Umbilical cord (tissue), 1 donor: ENCODE measurements at regions not wholly inside any gene's neighbourhood (a gene's known extent, or its start where the extent isn't known, plus 50 kb on each side); places are given as distances from the start of the nearest gene placed in this dataset.

ENCODE experiments used
- DNase-seq: peaks from one replicate; pipeline ENCODE4 v3.0.0-alpha.2; 2015; ENCODE audit warnings: low spot score

DNA sequence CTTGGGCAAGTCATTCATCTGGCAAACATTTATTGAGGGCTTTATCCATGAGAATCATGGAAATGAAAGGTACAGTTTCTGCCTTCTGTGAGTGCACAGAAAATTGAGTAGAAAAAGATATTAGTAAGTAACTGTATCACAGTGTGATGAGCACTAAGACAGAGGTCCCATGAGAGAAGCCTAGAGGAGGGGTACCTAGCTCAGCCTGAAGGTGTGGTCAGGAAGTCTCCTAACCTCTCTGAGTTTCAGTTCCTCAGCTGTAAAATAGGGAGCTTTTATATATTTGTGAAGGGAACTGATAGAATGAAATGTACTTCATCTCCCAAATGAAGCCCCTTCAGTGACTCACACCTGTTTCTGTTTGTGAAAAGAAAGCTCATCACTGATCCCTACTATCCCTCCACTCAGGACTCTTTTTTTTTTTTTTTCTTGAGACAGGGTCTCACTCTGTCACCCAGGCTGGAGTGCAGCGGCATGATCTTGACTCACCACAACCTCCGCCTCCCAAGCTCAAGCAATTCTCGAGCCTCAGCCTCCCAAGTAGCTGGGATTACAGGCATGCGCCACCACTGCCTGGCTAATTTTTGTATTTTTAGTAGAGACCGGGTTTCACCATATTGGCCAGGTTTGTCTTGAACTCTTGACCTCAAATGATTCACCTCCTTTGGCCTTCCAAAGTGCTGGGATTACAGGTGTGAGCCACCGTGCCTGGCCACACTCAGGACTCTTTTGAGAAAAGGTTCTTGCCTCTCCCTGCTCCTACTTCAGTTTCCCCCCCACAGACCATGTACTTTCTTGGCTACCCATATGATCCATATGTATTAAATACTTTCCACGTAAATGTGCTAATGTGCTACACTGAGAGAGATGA, 93.7 kb upstream of the FUT8 start:
- no peak for DNase-seq

- no peak for DNase-seq
These were observed 91.7 kb upstream of the FUT8 start for GRCh38 chr14:65320661-65321308.

- no peak for DNase-seq
These were observed 91.1 kb upstream of the FUT8 start for GRCh38 chr14:65321370-65321875.

GRCh38 chr14:65329481-65329880, 83.0 kb upstream of the FUT8 start:
- no peak for DNase-seq

DNA sequence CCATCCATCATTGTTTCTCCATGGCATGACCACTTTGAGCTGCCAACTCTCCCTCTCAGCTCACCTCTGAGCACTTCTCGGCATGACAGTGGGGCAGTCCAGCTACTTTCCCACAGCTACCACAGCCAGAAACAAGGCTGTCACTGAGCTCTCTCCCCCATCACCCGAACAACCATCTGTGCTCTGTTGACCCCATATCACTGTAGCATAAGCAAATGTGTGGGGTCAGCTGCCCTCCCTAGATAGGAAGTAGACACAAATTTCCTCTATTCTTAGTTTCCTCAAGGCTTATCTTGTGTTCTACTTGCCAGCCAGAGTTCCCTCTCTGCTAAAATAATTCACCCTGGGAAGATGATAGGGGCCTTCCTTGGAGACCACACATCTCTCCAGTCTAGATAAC, 82.6 kb upstream of the FUT8 start:
- DNase-seq, result no peak

DNA sequence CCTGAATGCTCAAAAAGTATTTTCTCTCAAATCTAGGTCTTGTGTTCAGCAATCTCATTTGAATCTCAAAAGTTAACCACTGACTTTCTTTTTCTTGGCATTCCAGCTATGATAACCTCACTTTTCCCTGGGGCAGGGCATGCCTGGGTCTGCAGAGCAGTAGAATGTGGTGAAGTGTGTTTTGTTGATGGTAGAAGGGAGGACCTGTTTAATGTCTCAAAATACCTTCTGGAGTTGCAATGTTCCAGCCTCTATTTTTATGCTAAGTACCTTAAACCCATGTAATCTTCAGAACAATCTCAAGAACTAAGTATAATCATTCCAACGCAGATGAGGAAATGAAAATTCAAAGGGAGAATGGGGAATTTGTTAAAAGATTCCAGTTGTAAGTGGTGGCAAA, 82.1 kb upstream of the FUT8 start:
- DNase-seq, result peak; percentile 77

GRCh38 chr14:65331652-65332051, 80.9 kb upstream of the FUT8 start:
- DNase-seq, result no peak

DNA sequence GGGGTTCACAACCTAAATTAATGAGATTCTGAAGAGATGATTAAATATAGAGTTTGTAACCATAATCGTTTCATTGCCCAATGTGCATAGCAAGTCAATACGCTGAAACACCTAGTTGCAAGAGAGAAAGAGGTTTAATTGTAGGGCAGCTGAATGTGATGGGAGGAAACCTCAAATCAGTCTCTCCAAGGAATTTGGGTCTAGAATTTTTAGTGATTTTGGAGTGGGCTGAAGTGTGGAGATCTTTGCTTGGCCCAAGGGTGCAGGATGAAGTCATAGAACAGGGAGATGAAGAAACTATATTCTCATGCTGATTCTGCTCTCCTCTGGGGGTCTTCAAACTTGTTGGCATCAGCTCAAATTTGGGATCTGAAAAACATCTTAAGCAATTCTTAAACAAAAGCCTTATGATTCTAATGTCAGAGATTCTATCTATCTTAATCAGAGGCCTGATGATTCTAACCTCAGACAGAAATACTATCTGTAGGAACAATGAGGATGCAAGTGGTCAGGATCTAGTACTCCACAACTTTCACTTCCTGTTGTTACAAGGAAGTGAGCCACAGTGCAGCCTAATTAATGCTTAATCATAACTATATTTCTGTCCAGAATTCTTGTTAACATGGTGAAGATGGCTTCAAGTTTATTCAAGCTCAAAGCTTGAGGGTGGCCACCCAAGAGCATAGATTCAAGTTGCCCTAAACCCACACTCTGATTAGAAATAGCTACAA, 80.2 kb upstream of the FUT8 start:
- no peak for DNase-seq

- DNase-seq, result peak; percentile 71
These were observed 78.4 kb upstream of the FUT8 start for GRCh38 chr14:65333943-65334687.

- DNase-seq, result peak; percentile 63
These were observed 77.6 kb upstream of the FUT8 start for GRCh38 chr14:65334765-65335410.

- peak; percentile 55 for DNase-seq
These were observed 77.1 kb upstream of the FUT8 start for GRCh38 chr14:65335411-65335947.

GRCh38 chr14:65336191-65336591, 76.3 kb upstream of the FUT8 start:
- peak; percentile 81 for DNase-seq

DNA sequence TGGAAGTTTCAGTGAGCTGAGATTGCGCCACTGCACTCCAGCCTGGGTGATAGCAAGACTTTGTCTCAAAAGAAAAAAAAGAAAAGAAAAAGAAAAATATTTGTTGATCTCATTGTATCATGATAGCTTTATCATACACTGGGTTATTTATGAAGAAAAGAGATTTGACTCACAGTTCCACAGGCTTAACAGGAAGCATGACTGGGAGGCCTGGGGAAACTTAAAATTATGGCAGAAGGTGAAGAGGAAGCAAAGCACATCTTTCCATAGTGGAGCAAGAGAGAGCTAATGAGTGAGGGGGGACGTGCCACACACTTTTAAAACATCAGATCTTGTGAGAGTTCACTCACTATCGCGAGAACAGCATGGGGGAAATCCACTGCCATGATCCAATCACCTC, 72.7 kb upstream of the FUT8 start:
- no peak for DNase-seq

- no peak for DNase-seq
These were observed 68.5 kb upstream of the FUT8 start for GRCh38 chr14:65344011-65344410.

DNA sequence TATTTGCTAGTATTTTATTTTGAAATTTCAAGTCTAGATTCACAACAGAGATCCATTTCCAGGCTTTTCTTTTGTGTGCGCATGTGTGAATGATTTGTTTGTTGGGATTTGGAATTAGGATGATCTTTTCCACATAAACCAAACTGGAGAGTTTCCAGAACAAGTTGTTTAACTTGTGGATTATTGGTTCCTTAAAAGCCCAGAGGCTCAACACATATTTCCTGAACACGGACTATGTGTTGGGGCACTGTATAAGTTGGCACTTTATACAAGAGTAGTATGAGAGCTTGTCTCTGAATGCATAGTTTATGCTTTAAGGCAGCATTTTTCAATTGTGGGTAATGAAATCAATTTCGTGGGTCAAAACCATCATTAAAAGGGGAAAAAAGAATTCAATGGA, 67.3 kb upstream of the FUT8 start:
- no peak for DNase-seq

DNA sequence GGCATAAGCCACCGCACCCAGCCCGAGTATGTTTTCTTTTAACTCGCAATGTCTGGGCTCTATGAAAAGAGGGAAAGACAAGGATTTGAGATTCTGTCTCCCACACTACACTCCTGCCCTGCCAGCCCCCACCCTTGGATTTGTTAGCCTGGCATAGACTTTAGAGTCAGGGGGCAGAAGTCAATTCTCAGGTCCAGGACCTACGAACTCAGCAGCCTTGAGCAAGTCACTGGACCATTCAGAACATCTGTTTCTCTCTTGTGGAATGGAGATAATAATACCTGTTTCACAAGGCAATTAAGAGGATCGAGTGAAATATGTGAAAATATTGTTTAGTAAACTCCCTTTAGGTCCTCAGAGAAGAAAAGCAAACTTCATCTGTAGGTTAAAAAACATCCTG, 66.1 kb upstream of the FUT8 start:
- no peak for DNase-seq

DNA sequence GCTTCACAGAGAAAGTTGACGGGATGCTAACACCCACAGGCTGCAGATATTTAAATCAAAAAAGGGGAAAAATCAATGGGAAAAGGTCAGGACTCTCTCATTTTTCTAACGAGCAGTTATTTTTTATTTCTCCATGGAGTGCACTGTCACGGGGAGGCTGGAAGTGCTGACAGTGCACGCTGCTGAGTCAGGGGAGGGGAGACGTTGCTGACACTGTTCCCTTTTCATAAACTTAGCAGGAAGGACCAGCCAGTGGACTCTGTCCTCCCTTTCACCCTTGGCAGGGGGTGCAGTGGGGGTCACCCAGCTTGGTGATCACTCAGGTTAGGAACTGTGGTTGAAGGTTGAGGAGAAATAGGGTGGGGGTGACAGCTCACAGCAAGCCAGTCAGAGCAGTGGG, 65.6 kb upstream of the FUT8 start:
- no peak for DNase-seq

DNA sequence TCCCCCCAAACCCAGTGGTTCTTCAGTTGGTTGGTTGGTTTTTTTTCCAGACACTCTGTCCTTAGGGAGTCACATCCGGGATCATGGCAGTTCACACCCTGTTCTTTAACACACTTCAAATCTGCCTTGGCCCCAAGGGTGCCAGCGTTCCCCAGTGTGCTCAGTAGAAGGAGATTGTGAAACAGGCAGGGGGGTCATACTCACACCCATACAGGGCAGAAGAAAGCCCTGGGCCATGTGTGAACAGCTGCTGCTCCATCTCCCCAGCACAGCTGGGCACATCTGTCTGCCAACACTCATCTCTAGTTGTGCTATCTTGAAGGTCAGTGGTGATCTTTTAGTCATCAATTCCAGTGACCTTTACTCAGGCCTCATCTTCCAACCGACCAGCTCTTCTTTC, 64.4 kb upstream of the FUT8 start:
- DNase-seq, result no peak

- DNase-seq, result no peak
These were observed 63.4 kb upstream of the FUT8 start for GRCh38 chr14:65349100-65349499.

- no peak for DNase-seq
These were observed 60.9 kb upstream of the FUT8 start for GRCh38 chr14:65351493-65352194.
